ENCODE measurements at regions not wholly inside any gene's neighbourhood (a gene's known extent, or its start where the extent isn't known, plus 50 kb on each side); places are given as distances from the start of the nearest gene placed in this dataset.

GRCh38 chr1:70666381-70667140 lies 255.5 kb downstream of the CTH start:
- no peak overlapping the region for H3K4me3 ChIP-seq (ENCODE audit: low read length)

GRCh38 chr1:70667494-70668170 lies 256.6 kb downstream of the CTH start:
- no peak overlapping the region for H3K27ac ChIP-seq (ENCODE audit: low read length)
- H2AFZ ChIP-seq (ENCODE audit: low read length) = no peak overlapping the region

More at GRCh38 chr1:70666381-70667140, 255.5 kb downstream of the CTH start:
- no peak overlapping the region for H3K9ac ChIP-seq (ENCODE audit: low read length)
- no peaks in the 10 kb centered on the region for H3K79me2 ChIP-seq (ENCODE audit: low read length)
- DNase-seq = no peak
- no peaks in the 10 kb centered on the region for H3K9me3 ChIP-seq (ENCODE audit: low read length)
- H3K27ac ChIP-seq (ENCODE audit: low read length) = no peak overlapping the region
- H4K20me1 ChIP-seq (ENCODE audit: insufficient read depth, low read depth, low read length) = no peaks in the 10 kb centered on the region
- H3K27me3 ChIP-seq (ENCODE audit: low read length) = no peaks in the 10 kb centered on the region
- no peak overlapping the region for H3K4me2 ChIP-seq (ENCODE audit: low read depth, low read length, poor library complexity, severe bottlenecking)
- H2AFZ ChIP-seq (ENCODE audit: low read length) = no peak overlapping the region
- no peaks in the 10 kb centered on the region for H3K36me3 ChIP-seq (ENCODE audit: insufficient read depth, low read length)
- no peaks in the 10 kb centered on the region for H3K9me2 ChIP-seq (replicated peaks; ENCODE audit: insufficient read depth, low read length)
- H3K4me1 ChIP-seq (ENCODE audit: low read length) = no peaks in the 10 kb centered on the region

GRCh38 chr1:70671006-70671405 lies 259.9 kb downstream of the CTH start:
- Histone ChIP-seq H3K4me2 (ENCODE audit: low read depth, low read length, poor library complexity, severe bottlenecking) (no peak overlapping the region), H3K9me3 (ENCODE audit: low read length) (no peaks in the 10 kb centered on the region), H3K36me3 (ENCODE audit: insufficient read depth, low read length) (no peaks in the 10 kb centered on the region), H2AFZ (ENCODE audit: low read length) (no peak overlapping the region), H3K9me2 (replicated peaks; ENCODE audit: insufficient read depth, low read length) (no peaks in the 10 kb centered on the region), H3K79me2 (ENCODE audit: low read length) (no peaks in the 10 kb centered on the region), H3K9ac (ENCODE audit: low read length) (no peak overlapping the region), H3K27me3 (ENCODE audit: low read length) (no peaks in the 10 kb centered on the region), H3K4me1 (ENCODE audit: low read length) (peaks cover 16% of the 10 kb centered on the region), H3K4me3 (ENCODE audit: low read length) (no peak overlapping the region), H3K27ac (ENCODE audit: low read length) (no peak overlapping the region), H4K20me1 (ENCODE audit: insufficient read depth, low read depth, low read length) (no peaks in the 10 kb centered on the region)
- DNase-seq = no peak

More at GRCh38 chr1:70667494-70668170, 256.6 kb downstream of the CTH start:
- no peaks in the 10 kb centered on the region for H3K9me2 ChIP-seq (replicated peaks; ENCODE audit: insufficient read depth, low read length)
- H3K4me2 ChIP-seq (ENCODE audit: low read depth, low read length, poor library complexity, severe bottlenecking) = no peak overlapping the region
- H4K20me1 ChIP-seq (ENCODE audit: insufficient read depth, low read depth, low read length) = no peaks in the 10 kb centered on the region
- DNase-seq = no peak
- no peaks in the 10 kb centered on the region for H3K4me1 ChIP-seq (ENCODE audit: low read length)
- H3K36me3 ChIP-seq (ENCODE audit: insufficient read depth, low read length) = no peaks in the 10 kb centered on the region
- H3K27me3 ChIP-seq (ENCODE audit: low read length) = no peaks in the 10 kb centered on the region
- H3K79me2 ChIP-seq (ENCODE audit: low read length) = no peaks in the 10 kb centered on the region
- H3K9me3 ChIP-seq (ENCODE audit: low read length) = no peaks in the 10 kb centered on the region
- H3K4me3 ChIP-seq (ENCODE audit: low read length) = no peak overlapping the region
- H3K9ac ChIP-seq (ENCODE audit: low read length) = no peak overlapping the region

GRCh38 chr1:70672442-70672888 lies 261.4 kb downstream of the CTH start:
- Histone ChIP-seq H3K4me2 (ENCODE audit: low read depth, low read length, poor library complexity, severe bottlenecking) (no peak overlapping the region), H3K9ac (ENCODE audit: low read length) (no peak overlapping the region), H3K36me3 (ENCODE audit: insufficient read depth, low read length) (no peaks in the 10 kb centered on the region), H4K20me1 (ENCODE audit: insufficient read depth, low read depth, low read length) (no peaks in the 10 kb centered on the region), H3K27me3 (ENCODE audit: low read length) (no peaks in the 10 kb centered on the region), H3K9me3 (ENCODE audit: low read length) (no peaks in the 10 kb centered on the region), H3K4me3 (ENCODE audit: low read length) (no peak overlapping the region), H2AFZ (ENCODE audit: low read length) (no peak overlapping the region), H3K27ac (ENCODE audit: low read length) (no peak overlapping the region), H3K79me2 (ENCODE audit: low read length) (no peaks in the 10 kb centered on the region), H3K9me2 (replicated peaks; ENCODE audit: insufficient read depth, low read length) (no peaks in the 10 kb centered on the region), H3K4me1 (ENCODE audit: low read length) (peaks cover 21% of the 10 kb centered on the region)
- no peak for DNase-seq

- H3K79me2 ChIP-seq (ENCODE audit: low read length) = no peaks in the 10 kb centered on the region
- no peaks in the 10 kb centered on the region for H3K27me3 ChIP-seq (ENCODE audit: low read length)
- H2AFZ ChIP-seq (ENCODE audit: low read length) = no peak overlapping the region
- peak overlapping the region; percentile 59 for H3K4me2 ChIP-seq (ENCODE audit: low read depth, low read length, poor library complexity, severe bottlenecking)
- H3K36me3 ChIP-seq (ENCODE audit: insufficient read depth, low read length) = no peaks in the 10 kb centered on the region
- H4K20me1 ChIP-seq (ENCODE audit: insufficient read depth, low read depth, low read length) = no peaks in the 10 kb centered on the region
- H3K9me2 ChIP-seq (replicated peaks; ENCODE audit: insufficient read depth, low read length) = no peaks in the 10 kb centered on the region
- no peak overlapping the region for H3K9ac ChIP-seq (ENCODE audit: low read length)
- peaks cover 21% of the 10 kb centered on the region for H3K4me1 ChIP-seq (ENCODE audit: low read length)
- peak; percentile 46 for DNase-seq
- H3K9me3 ChIP-seq (ENCODE audit: low read length) = no peaks in the 10 kb centered on the region
- peak overlapping the region; percentile 23; the same call in 1 of the 2 replicates for H3K4me3 ChIP-seq (ENCODE audit: low read length)
- H3K27ac ChIP-seq (ENCODE audit: low read length) = no peak overlapping the region
Observed at GRCh38 chr1:70674941-70675685, 264.0 kb downstream of the CTH start.

- peak; percentile 59 for DNase-seq
- Histone ChIP-seq H3K27ac (ENCODE audit: low read length) (no peak overlapping the region), H3K9me3 (ENCODE audit: low read length) (no peaks in the 10 kb centered on the region), H3K9me2 (replicated peaks; ENCODE audit: insufficient read depth, low read length) (no peaks in the 10 kb centered on the region), H3K4me2 (ENCODE audit: low read depth, low read length, poor library complexity, severe bottlenecking) (peak overlapping the region; percentile 59), H4K20me1 (ENCODE audit: insufficient read depth, low read depth, low read length) (no peaks in the 10 kb centered on the region), H3K36me3 (ENCODE audit: insufficient read depth, low read length) (no peaks in the 10 kb centered on the region), H3K79me2 (ENCODE audit: low read length) (no peaks in the 10 kb centered on the region), H3K27me3 (ENCODE audit: low read length) (no peaks in the 10 kb centered on the region), H3K9ac (ENCODE audit: low read length) (no peak overlapping the region), H3K4me3 (ENCODE audit: low read length) (peak overlapping the region; percentile 23; the same call in 1 of the 2 replicates), H3K4me1 (ENCODE audit: low read length) (peaks cover 21% of the 10 kb centered on the region), H2AFZ (ENCODE audit: low read length) (no peak overlapping the region)
Observed at GRCh38 chr1:70675737-70676156, 264.7 kb downstream of the CTH start.

GRCh38 chr1:70685300-70686286 lies 274.5 kb downstream of the CTH start:
- DNase-seq = peak; percentile 87
- Histone ChIP-seq H3K79me2 (ENCODE audit: low read length) (no peaks in the 10 kb centered on the region), H3K9me2 (replicated peaks; ENCODE audit: insufficient read depth, low read length) (no peaks in the 10 kb centered on the region), H3K27me3 (ENCODE audit: low read length) (no peaks in the 10 kb centered on the region), H3K4me2 (ENCODE audit: low read depth, low read length, poor library complexity, severe bottlenecking) (no peak overlapping the region), H3K4me3 (ENCODE audit: low read length) (no peak overlapping the region), H3K9me3 (ENCODE audit: low read length) (no peaks in the 10 kb centered on the region), H3K27ac (ENCODE audit: low read length) (no peak overlapping the region), H4K20me1 (ENCODE audit: insufficient read depth, low read depth, low read length) (no peaks in the 10 kb centered on the region), H3K9ac (ENCODE audit: low read length) (no peak overlapping the region), H3K4me1 (ENCODE audit: low read length) (no peaks in the 10 kb centered on the region), H3K36me3 (ENCODE audit: insufficient read depth, low read length) (no peaks in the 10 kb centered on the region), H2AFZ (ENCODE audit: low read length) (no peak overlapping the region)
